A673 (cell line): ENCODE measurements at regions not wholly inside any gene's neighbourhood (a gene's known extent, or its start where the extent isn't known, plus 50 kb on each side); places are given as distances from the start of the nearest gene placed in this dataset.

ENCODE experiments used
- CTCF ChIP-seq: fragments of 300-800, 200-600 bp; sonication (generic); conservative IDR thresholded peaks from 2 replicates; pipeline ENCODE4 v1.5.1; 2017; ENCODE audit warnings: low read depth, mild to moderate bottlenecking, antibody characterized with exemption, low read length, moderate library complexity, mixed read lengths
- EZH2 ChIP-seq: fragments of 200-600 bp; sonication (generic); IDR thresholded peaks from 2 replicates; pipeline ENCODE4 v1.6.1; 2017; ENCODE audit warnings: borderline replicate concordance, low read depth, mild to moderate bottlenecking, mixed read lengths, antibody characterized with exemption, low read length; ENCODE audit not compliant: poor library complexity, severe bottlenecking

GRCh38 chr11:110000031-110000502, 93.1 kb upstream of the ZC3H12C start:
- no peak for TF ChIP-seq CTCF
- TF ChIP-seq EZH2, result no peak
